ENCODE measurements at regions not wholly inside any gene's neighbourhood (a gene's known extent, or its start where the extent isn't known, plus 50 kb on each side); places are given as distances from the start of the nearest gene placed in this dataset.

DNA sequence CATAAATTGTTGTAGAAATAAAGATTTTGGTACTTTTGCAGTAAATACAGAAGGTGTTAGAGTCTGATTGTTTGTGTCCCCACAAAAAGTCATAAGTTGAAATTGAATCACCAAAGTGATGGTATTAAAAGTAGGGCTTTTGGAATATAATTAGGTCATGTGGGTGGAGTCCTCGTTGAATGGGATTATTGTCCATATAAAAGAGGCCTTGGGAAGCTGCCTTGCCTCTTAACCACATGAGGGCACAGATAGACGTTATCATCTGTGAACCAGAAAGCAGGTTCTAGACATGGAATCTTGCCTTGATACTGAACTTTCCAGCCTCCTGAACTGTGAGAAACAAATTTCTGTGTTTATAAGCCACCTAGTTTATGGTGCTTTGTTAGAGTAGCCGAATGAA is 186.8 kb downstream of the PRR20E start:
- TF ChIP-seq, protein P1, sequence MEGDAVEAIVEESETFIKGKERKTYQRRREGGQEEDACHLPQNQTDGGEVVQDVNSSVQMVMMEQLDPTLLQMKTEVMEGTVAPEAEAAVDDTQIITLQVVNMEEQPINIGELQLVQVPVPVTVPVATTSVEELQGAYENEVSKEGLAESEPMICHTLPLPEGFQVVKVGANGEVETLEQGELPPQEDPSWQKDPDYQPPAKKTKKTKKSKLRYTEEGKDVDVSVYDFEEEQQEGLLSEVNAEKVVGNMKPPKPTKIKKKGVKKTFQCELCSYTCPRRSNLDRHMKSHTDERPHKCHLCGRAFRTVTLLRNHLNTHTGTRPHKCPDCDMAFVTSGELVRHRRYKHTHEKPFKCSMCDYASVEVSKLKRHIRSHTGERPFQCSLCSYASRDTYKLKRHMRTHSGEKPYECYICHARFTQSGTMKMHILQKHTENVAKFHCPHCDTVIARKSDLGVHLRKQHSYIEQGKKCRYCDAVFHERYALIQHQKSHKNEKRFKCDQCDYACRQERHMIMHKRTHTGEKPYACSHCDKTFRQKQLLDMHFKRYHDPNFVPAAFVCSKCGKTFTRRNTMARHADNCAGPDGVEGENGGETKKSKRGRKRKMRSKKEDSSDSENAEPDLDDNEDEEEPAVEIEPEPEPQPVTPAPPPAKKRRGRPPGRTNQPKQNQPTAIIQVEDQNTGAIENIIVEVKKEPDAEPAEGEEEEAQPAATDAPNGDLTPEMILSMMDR (IDR thresholded peaks at IDR 0.05; ENCODE audit: control insufficient read depth, extremely low read depth, insufficient read depth): no peak
- no peak for DNase-seq (ENCODE audit: low read depth)
- H3K4me3 ChIP-seq (ENCODE audit: low read depth, low read length): no peak overlapping the region

DNA sequence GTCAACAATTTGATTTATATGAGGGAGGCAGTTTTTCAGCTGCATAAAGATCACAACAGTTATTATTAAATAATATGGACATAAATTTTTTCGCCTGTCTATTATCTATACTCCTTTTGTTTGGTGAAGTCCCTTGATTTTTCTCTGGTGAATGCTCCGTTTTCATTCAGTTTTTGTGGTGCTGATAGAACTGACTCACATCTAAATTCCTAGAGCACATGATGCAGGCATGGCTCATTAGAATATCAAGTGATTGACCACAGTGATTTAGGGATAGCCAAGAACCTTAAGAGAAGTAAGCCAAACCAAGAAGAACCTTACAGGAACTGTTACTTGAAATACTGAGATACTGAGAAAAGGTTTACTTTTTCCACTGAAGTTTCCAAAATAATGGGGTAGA is 208.9 kb downstream of the PRR20E start:
- TF ChIP-seq, protein P1 (IDR thresholded peaks at IDR 0.05; ENCODE audit: control insufficient read depth, extremely low read depth, insufficient read depth): no peak
- H3K4me3 ChIP-seq (ENCODE audit: low read depth, low read length): no peak overlapping the region
- DNase-seq (ENCODE audit: low read depth): no peak

DNA sequence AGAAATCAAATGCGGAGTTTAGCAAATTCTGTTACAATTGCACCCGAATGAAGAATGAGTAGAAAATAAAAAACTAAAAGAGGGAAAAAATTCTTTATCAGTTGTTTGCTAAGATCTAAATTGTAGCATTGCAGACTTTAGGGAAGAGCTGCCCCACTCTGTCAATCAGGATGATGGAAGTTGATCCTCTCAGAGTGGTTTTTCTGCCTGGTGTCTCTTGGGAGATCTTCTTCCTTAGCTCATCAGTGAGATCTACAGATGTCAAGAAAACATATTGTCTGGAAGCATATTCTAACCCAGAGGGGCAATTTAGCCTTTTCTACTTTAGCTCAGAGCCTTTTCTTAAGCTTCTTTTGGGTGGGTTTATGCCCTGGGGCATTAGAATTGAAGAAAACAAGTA is 223.2 kb upstream of the PCDH17 start:
- TF ChIP-seq, protein P1 (IDR thresholded peaks at IDR 0.05; ENCODE audit: control insufficient read depth, extremely low read depth, insufficient read depth): no peak
- DNase-seq (ENCODE audit: low read depth): no peak
- no peak overlapping the region for H3K4me3 ChIP-seq (ENCODE audit: low read depth, low read length)

DNA sequence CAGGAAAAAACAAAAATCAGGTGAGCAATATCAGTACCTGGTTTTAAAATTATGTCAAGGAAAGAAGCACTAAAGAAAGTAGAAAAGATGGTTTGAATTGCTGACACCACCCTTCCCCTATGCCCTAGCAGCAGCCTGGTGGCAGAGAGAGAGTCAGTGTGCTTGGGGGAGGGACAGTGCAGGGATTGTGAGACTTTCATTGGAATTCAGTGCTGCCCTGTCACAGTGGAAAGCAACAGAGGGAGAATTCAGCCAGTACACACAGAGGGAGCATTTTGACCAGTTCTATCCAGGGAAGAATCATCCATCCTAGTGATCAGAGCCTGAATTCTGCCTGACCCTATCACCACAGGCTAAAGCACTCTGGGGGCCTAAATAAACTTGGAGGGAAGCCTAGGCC is 222.4 kb upstream of the PCDH17 start:
- no peak for DNase-seq (ENCODE audit: low read depth)
- TF ChIP-seq, protein P1 (IDR thresholded peaks at IDR 0.05; ENCODE audit: control insufficient read depth, extremely low read depth, insufficient read depth): no peak
- H3K4me3 ChIP-seq (ENCODE audit: low read depth, low read length): no peak overlapping the region

DNA sequence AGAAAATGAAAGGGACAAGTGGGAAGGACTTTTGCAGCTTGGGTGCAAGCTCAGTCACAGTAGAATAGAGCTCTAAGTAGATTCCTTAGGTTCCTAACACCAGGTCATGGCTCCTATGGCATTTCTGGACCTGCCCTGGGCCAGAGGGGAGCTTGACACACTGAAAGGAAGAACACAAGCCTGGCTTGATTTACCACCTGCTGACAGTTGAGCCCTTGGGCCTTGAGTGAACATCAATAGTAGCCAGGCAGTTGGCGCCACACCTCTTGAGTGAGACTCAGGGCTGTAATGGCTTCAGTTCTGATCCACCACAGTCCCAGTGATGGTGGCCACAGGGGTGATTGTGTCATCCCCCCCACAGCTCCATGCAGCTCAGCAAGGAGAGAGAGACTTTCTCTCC is 221.9 kb upstream of the PCDH17 start:
- TF ChIP-seq, protein P1 (IDR thresholded peaks at IDR 0.05; ENCODE audit: control insufficient read depth, extremely low read depth, insufficient read depth): no peak
- no peak for DNase-seq (ENCODE audit: low read depth)
- no peak overlapping the region for H3K4me3 ChIP-seq (ENCODE audit: low read depth, low read length)

DNA sequence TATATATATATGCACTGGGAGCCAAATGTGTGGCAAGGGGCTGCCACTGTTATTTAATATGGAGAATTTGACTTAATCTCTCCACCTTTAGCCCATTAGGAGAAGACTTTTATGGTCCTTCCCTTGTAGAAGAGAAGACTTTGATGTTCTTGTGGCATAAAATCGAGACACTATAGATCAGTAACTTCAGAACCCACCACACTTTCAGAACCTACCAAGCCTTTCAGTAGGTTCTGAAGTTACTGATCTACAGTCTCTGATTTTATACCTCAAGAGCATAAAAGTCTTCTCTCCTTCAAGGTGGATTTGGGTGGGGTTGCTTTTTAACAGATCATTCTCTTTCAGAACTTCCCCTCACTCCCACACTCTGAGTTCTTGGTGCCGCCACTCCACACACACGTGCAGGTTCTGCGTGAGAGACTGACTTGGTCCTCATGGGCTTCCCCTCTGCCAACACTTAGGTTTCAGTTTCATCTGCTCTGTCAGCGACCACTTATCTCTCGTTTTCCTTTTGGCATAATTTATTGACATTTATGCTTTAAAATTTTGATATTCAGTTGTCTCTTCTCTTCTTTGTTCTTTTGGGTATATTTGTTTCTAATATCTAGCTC is 213.4 kb upstream of the PCDH17 start:
- no peak overlapping the region for H3K4me3 ChIP-seq (ENCODE audit: low read depth, low read length)
- DNase-seq (ENCODE audit: low read depth): no peak
- TF ChIP-seq, protein P1 (IDR thresholded peaks at IDR 0.05; ENCODE audit: control insufficient read depth, extremely low read depth, insufficient read depth): no peak

DNA sequence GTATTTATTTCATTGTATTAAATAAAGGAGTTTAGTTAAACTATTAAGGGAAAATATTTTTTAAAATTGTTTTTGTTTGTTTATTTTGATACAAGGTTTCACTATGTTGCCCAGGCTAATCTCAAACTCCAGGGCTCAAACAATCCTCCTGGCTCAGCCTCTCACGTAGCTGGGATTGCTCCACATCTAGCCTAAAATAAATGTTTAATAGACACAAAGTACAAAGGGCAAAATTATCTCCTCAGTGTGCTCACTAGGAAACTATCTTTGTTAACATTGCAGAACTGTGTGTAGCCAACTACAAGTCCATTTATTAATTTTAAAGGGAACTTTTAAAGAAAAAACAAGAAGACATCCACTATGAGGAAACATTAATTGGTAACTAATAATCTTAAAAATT is 207.2 kb upstream of the PCDH17 start:
- no peak for DNase-seq (ENCODE audit: low read depth)
- H3K4me3 ChIP-seq (ENCODE audit: low read depth, low read length): no peak overlapping the region
- TF ChIP-seq, protein P1 (IDR thresholded peaks at IDR 0.05; ENCODE audit: control insufficient read depth, extremely low read depth, insufficient read depth): no peak

All from LNCaP clone FGC (cell line).